Small intestine (tissue), 7 donors: ENCODE measurements at regions not wholly inside any gene's neighbourhood (a gene's known extent, or its start where the extent isn't known, plus 50 kb on each side); places are given as distances from the start of the nearest gene placed in this dataset.
"Not testable (repeated sequence)": the region's sequence is repeated elsewhere in the genome, so short reads cannot be mapped to it uniquely, and the experiment has no call there.

Source experiments
- DNase-seq, 2 donors: peaks; one replicate each; pipeline versions ENCODE4 v3.0.0 to v3.0.0-alpha.2; 2013
- FAIRE-seq: peaks from 2 replicates; lab custom pipeline; 2012; peaks lifted over from hg19 to GRCh38; lab: Jason Lieb, UNC
- H3K27ac ChIP-seq, 3 donors: one replicate each; pipeline ENCODE4 v1.5.1; 2013; ENCODE audit warnings: low read length in 2 of 3, mild to moderate bottlenecking in 2 of 3, control low read depth in 1 of 3, inconsistent platforms in 1 of 3, low read depth in 1 of 3, moderate library complexity in 1 of 3
- H3K27me3 ChIP-seq, 3 donors: one replicate each; pipeline ENCODE4 v1.6.1; 2013; ENCODE audit warnings: low read length in 3 of 3, inconsistent platforms in 1 of 3; ENCODE audit not compliant: control insufficient read depth in 3 of 3, insufficient read depth in 3 of 3
- H3K36me3 ChIP-seq, 3 donors: one replicate each; pipeline ENCODE4 v1.6.1; 2013; ENCODE audit warnings: low read length in 3 of 3, inconsistent platforms in 1 of 3, low read depth in 1 of 3, mild to moderate bottlenecking in 1 of 3, moderate library complexity in 1 of 3; ENCODE audit not compliant: control insufficient read depth in 3 of 3, insufficient read depth in 2 of 3
- H3K4me1 ChIP-seq, 3 donors: one replicate each; pipeline ENCODE4 v1.6.1; 2013; ENCODE audit warnings: low read length in 2 of 3, inconsistent platforms in 1 of 3, low read depth in 1 of 3, mild to moderate bottlenecking in 1 of 3, moderate library complexity in 1 of 3; ENCODE audit not compliant: control insufficient read depth in 3 of 3, insufficient read depth in 2 of 3
- H3K4me3 ChIP-seq, 3 donors: one replicate each; pipeline ENCODE4 v1.5.1; 2013; ENCODE audit warnings: low read length in 3 of 3, control low read depth in 1 of 3, inconsistent platforms in 1 of 3, low read depth in 1 of 3, mild to moderate bottlenecking in 1 of 3, moderate library complexity in 1 of 3
- H3K9me3 ChIP-seq, 2 donors: one replicate each; pipeline ENCODE4 v1.6.1; 2013; ENCODE audit warnings: low read depth in 1 of 2, low read length in 1 of 2; ENCODE audit not compliant: control insufficient read depth in 2 of 2, insufficient read depth in 1 of 2
- WGBS, 3 donors: extraction: QIAGEN DNeasy Blood & Tissue Kit; methylation state at CpG; one replicate each; pipeline ENCODE4 v1.1.7; 2013; 5-methylcytosine and 5-hydroxymethylcytosine counted together
- donor health status: healthy with polysubstance abuse.
- donor health status: control.
- donor health status: control.
- donor health status: Bipolar disorder and iron deficiency.
- donor health status: healthy.

- WGBS, 3 donors: 49 to 65% (median 63%) methylated on average over 4 of the region's 4 CpGs
- H3K9me3 ChIP-seq: peaks cover 0 to 29% of the 10 kb centered on the region in 2 donors
- no peaks in the 10 kb centered on the region for H3K27me3 ChIP-seq
- no peaks in the 10 kb centered on the region for H3K36me3 ChIP-seq
- no peak overlapping the region for H3K4me3 ChIP-seq
- peak overlapping the region; percentile 42 to 81 (median 42) for H3K27ac ChIP-seq
- DNase-seq (peak; percentile 85 to 88), FAIRE-seq (no peak)
- peaks cover 2 to 23% (median 4%) of the 10 kb centered on the region in 3 donors for H3K4me1 ChIP-seq
These were observed 204.0 kb upstream of the MOCS1 start for GRCh38 chr6:40138273-40138720.

GRCh38 chr6:40135491-40136072, 201.3 kb upstream of the MOCS1 start:
- no peaks in the 10 kb centered on the region for H3K36me3 ChIP-seq
- H3K9me3 ChIP-seq: peaks cover 0 to 29% of the 10 kb centered on the region in 2 donors
- H3K4me1 ChIP-seq: peaks cover 2 to 20% (median 4%) of the 10 kb centered on the region in 3 donors
- no peaks in the 10 kb centered on the region for H3K27me3 ChIP-seq
- no peak overlapping the region for H3K27ac ChIP-seq
- FAIRE-seq: no peak
- 51 to 63% (median 58%) methylated on average over 6 of the region's 6 CpGs for WGBS, 3 donors
- H3K4me3 ChIP-seq: no peak overlapping the region
- DNase-seq: peak in 1 of 2 donors; percentile 50

- H3K27ac ChIP-seq, DNase-seq, FAIRE-seq, H3K36me3 ChIP-seq, H3K27me3 ChIP-seq, H3K4me3 ChIP-seq: not testable (repeated sequence)
- Histone ChIP-seq H3K4me1 (peaks cover 2 to 12% (median 4%) of the 10 kb centered on the region in 3 donors), H3K9me3 (peaks cover 0 to 37% of the 10 kb centered on the region in 2 donors)
- 93 to 94% (median 93%) methylated on average over 20 of the region's 20 CpGs for WGBS, 3 donors
These were observed 199.7 kb upstream of the MOCS1 start for GRCh38 chr6:40133981-40134380.

- WGBS, 3 donors: 56 to 72% (median 62%) methylated on average over 2 of the region's 2 CpGs
- Histone ChIP-seq H3K9me3 (peaks cover 0 to 31% of the 10 kb centered on the region in 2 donors), H3K27me3 (no peaks in the 10 kb centered on the region), H3K27ac (no peak overlapping the region), H3K4me3 (no peak overlapping the region), H3K4me1 (peaks cover 0 to 8% (median 0%) of the 10 kb centered on the region in 3 donors), H3K36me3 (no peaks in the 10 kb centered on the region)
- DNase-seq (no peak), FAIRE-seq (no peak)
These were observed 197.4 kb upstream of the MOCS1 start for GRCh38 chr6:40131675-40132074.

GRCh38 chr6:40128127-40128526, 193.9 kb upstream of the MOCS1 start:
- H3K27ac ChIP-seq: peak overlapping the region in 1 of 3 donors; percentile 64
- H3K4me1 ChIP-seq: peaks cover 0 to 18% (median 0%) of the 10 kb centered on the region in 3 donors
- H3K27me3 ChIP-seq: no peaks in the 10 kb centered on the region
- no peaks in the 10 kb centered on the region for H3K36me3 ChIP-seq
- no peak overlapping the region for H3K4me3 ChIP-seq
- 76 to 84% (median 80%) methylated on average over 2 of the region's 2 CpGs for WGBS, 3 donors
- H3K9me3 ChIP-seq: peaks cover 0 to 12% of the 10 kb centered on the region in 2 donors
- DNase-seq: peak in 1 of 2 donors; percentile 76
- no peak for FAIRE-seq

GRCh38 chr6:40125680-40126394, 191.6 kb upstream of the MOCS1 start:
- FAIRE-seq (no peak), DNase-seq (peak; percentile 35 to 45)
- H3K4me1 ChIP-seq: peaks cover 0 to 18% (median 0%) of the 10 kb centered on the region in 3 donors
- peak overlapping the region in 1 of 3 donors; percentile 27 for H3K27ac ChIP-seq
- WGBS, 3 donors: 70 to 83% (median 78%) methylated on average over 3 of the region's 3 CpGs
- no peaks in the 10 kb centered on the region for H3K36me3 ChIP-seq
- H3K27me3 ChIP-seq: no peaks in the 10 kb centered on the region
- H3K4me3 ChIP-seq: no peak overlapping the region
- peaks cover 0 to 12% of the 10 kb centered on the region in 2 donors for H3K9me3 ChIP-seq

- H3K9me3 ChIP-seq: peaks cover 0 to 8% of the 10 kb centered on the region in 2 donors
- H3K4me3 ChIP-seq: no peak overlapping the region
- FAIRE-seq (no peak), DNase-seq (no peak)
- H3K36me3 ChIP-seq: no peaks in the 10 kb centered on the region
- no peaks in the 10 kb centered on the region for H3K27me3 ChIP-seq
- H3K4me1 ChIP-seq: peaks cover 0 to 18% (median 2%) of the 10 kb centered on the region in 3 donors
- 80 to 86% (median 80%) methylated on average over 4 of the region's 4 CpGs for WGBS, 3 donors
- H3K27ac ChIP-seq: no peak overlapping the region
These were observed 190.7 kb upstream of the MOCS1 start for GRCh38 chr6:40124924-40125323.

GRCh38 chr6:40116832-40117231, 182.6 kb upstream of the MOCS1 start:
- FAIRE-seq (no peak), DNase-seq (no peak)
- Histone ChIP-seq H3K27ac (no peak overlapping the region), H3K9me3 (no peaks in the 10 kb centered on the region), H3K4me3 (no peak overlapping the region), H3K36me3 (no peaks in the 10 kb centered on the region), H3K4me1 (peaks cover 0 to 24% (median 5%) of the 10 kb centered on the region in 3 donors), H3K27me3 (no peaks in the 10 kb centered on the region)
- WGBS, 3 donors: 0 to 39% (median 18%) methylated on average over 1 of the region's 1 CpG
